ENCODE measurements at regions not wholly inside any gene's neighbourhood (a gene's known extent, or its start where the extent isn't known, plus 50 kb on each side); places are given as distances from the start of the nearest gene placed in this dataset.

DNA sequence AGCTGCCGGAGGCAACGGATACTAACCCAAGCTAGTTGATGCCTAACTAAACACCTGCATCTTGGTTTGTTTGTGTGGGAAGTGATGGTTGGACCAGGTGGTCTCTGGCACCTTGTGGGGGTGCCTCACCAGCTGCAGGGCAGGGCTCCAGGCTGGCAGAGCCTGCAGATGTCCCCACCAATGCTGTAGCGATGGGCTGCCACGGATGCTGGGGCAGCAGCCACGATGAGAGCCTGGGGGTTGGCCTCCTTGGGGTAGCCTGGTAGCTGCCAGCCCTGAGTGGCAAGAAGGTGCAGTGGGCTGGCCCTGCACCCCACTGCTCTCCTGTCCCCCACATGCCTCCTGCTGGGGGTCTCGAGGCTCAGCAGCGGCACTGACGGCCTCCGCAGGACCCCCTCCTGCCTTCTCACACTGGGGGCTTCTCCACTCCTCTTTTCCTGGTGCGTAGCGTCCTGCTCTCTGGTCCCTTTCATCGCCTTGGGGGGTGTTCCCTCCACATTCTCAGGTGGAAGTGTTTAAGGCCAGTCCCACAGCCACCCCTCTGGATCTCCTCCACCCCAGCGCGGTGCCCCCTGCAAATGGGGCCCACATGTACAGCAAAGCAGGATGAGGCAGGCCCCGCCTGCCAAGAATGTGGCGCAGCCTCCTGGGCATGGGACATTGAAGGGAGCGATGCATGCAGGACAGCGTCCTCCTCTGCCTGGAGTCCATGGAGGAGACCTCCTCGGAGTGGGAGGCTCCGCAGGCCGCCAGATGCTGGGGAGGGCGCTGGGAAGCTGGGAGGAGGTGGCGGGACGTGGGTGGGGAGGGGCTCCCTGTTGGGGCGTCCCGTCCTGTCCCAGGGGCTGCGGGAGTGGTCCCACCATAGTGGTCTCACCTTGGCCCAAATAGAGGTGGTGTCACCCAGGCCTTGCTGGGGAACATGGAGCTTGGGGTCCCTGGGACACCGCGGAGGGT, 173.1 kb downstream of the ASB1 start:
- Histone ChIP-seq H3K9ac (ENCODE audit: low read length) (no peak overlapping the region), H3F3A (ENCODE audit: insufficient read depth, low read length) (no peaks in the 10 kb centered on the region), H2AFZ (ENCODE audit: low read length) (no peak overlapping the region), H3K9me3 (replicated peaks; ENCODE audit: insufficient read depth, low read length) (no peaks in the 10 kb centered on the region), H3K4me1 (ENCODE audit: low read length) (no peaks in the 10 kb centered on the region), H3K27ac (ENCODE audit: low read length) (no peak overlapping the region), H3K9me2 (replicated peaks; ENCODE audit: insufficient read depth, low read length) (no peaks in the 10 kb centered on the region), H3K36me3 (replicated peaks; ENCODE audit: insufficient read depth, low read length) (no peaks in the 10 kb centered on the region), H4K20me1 (ENCODE audit: insufficient read depth, low read length) (no peaks in the 10 kb centered on the region), H3K4me3 (ENCODE audit: low read length) (no peak overlapping the region), H3K4me2 (ENCODE audit: low read depth, low read length) (no peak overlapping the region), H3K79me2 (ENCODE audit: low read length) (no peaks in the 10 kb centered on the region), H3K27me3 (replicated peaks; ENCODE audit: insufficient read depth, low read length) (no peaks in the 10 kb centered on the region; the same call in 1 of the 2 replicates)
- DNase-seq, result no peak
- TF ChIP-seq, protein P1, sequence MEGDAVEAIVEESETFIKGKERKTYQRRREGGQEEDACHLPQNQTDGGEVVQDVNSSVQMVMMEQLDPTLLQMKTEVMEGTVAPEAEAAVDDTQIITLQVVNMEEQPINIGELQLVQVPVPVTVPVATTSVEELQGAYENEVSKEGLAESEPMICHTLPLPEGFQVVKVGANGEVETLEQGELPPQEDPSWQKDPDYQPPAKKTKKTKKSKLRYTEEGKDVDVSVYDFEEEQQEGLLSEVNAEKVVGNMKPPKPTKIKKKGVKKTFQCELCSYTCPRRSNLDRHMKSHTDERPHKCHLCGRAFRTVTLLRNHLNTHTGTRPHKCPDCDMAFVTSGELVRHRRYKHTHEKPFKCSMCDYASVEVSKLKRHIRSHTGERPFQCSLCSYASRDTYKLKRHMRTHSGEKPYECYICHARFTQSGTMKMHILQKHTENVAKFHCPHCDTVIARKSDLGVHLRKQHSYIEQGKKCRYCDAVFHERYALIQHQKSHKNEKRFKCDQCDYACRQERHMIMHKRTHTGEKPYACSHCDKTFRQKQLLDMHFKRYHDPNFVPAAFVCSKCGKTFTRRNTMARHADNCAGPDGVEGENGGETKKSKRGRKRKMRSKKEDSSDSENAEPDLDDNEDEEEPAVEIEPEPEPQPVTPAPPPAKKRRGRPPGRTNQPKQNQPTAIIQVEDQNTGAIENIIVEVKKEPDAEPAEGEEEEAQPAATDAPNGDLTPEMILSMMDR (IDR thresholded peaks at IDR 0.05; ENCODE audit: low read length), result no peak
- no peak for TF ChIP-seq EZH2phosphoT487 (IDR thresholded peaks at IDR 0.05; ENCODE audit: low read length)
- TF ChIP-seq EZH2 (optimal IDR thresholded peaks at IDR 0.05; ENCODE audit: low read depth, low read length), result no peak

DNA sequence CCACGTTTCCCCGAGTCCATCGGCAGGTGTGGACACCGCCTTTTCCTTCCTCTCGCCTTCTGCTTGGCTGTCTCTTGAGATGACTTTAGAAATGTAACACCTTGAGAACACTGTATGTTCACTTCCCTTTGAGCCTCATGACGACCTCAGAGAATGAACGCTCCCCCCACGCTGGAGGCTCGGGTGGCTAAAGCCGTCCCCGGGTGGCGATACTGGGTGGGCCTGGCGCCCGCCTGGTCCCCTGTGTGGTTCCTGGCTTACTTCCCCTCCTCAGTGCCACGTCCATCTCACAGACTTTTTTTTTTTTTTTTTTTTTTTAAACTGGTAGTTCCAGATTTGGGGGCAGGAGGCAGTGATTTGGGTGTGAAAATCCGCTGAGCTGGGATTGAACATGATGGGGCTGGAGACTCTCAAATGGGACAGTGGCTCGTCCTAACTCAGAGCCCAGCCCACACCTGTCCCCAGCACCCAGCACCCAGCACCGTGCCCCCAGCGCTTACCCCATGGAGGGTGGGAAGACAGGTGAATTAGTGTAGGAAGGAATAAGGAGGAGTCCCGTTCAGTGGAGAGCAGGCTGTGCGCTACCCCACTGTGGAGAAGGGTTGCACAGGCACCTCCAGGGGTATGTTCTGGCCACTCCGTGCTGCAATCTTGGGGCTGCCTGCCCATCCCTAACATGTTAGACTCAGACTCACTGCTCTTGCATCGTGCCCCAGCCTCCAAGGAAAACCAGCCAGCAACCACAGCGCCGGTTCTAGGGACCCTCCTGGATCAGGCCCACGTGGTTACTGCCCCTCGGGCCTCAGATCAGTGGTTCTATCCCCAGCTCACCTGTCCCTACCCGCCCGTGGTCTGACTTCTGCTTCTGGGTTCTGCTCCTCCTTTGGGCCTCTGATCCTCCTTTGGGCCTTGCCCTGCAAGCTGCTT, 174.0 kb downstream of the ASB1 start:
- DNase-seq, result no peak

DNA sequence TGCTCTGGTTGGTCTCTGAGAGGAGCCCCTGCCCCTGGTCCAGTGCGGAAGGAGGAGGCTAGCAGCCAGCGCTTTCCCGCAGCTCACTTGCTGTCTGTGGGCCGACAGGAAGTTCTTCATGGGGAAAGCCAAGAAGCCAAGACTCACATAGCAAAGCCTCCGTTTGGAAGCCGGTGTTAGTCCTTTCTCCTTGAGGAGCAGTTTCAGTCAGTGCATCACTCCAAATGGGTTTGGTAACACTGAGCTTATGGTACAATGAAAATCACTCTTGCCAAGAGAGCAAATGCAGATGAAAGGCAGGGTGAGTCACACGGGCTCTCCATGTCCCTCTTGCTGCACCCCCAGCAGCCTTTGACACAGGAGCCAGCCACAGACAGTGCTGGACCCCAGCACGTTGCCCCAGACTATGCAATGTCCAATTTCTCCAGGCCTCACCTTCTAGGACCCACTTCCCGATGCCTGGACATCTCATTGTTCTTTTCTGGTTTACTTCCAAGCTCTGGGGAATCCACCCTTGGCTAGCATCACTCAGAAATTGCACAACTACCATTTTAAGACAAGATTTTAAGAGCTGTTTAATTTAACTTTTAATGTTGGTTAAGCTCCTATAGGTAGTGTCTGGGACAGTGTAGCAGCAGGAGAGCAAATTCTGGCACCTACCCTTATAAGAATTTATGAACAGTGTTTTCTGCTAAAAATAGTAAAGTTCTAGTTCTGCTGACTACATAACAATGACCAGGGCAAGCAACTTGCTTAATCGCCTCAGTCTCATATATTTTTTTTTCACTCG, 174.9 kb downstream of the ASB1 start:
- no peak overlapping the region for H3K9ac ChIP-seq (ENCODE audit: low read length)
- H3K9me3 ChIP-seq (replicated peaks; ENCODE audit: insufficient read depth, low read length), result no peaks in the 10 kb centered on the region
- no peaks in the 10 kb centered on the region for H3K79me2 ChIP-seq (ENCODE audit: low read length)
- H3K9me2 ChIP-seq (replicated peaks; ENCODE audit: insufficient read depth, low read length), result no peaks in the 10 kb centered on the region
- no peak overlapping the region for H3K4me2 ChIP-seq (ENCODE audit: low read depth, low read length)
- H4K20me1 ChIP-seq (ENCODE audit: insufficient read depth, low read length), result no peaks in the 10 kb centered on the region
- no peak for DNase-seq
- no peaks in the 10 kb centered on the region for H3K4me1 ChIP-seq (ENCODE audit: low read length)
- H3F3A ChIP-seq (ENCODE audit: insufficient read depth, low read length), result no peaks in the 10 kb centered on the region
- no peaks in the 10 kb centered on the region for H3K36me3 ChIP-seq (replicated peaks; ENCODE audit: insufficient read depth, low read length)
- H3K4me3 ChIP-seq (ENCODE audit: low read length), result no peak overlapping the region
- TF ChIP-seq, protein P1 (IDR thresholded peaks at IDR 0.05; ENCODE audit: low read length), result no peak
- TF ChIP-seq EZH2 (optimal IDR thresholded peaks at IDR 0.05; ENCODE audit: low read depth, low read length) (no peak), EZH2phosphoT487 (IDR thresholded peaks at IDR 0.05; ENCODE audit: low read length) (no peak)
- no peaks in the 10 kb centered on the region; the same call in 1 of the 2 replicates for H3K27me3 ChIP-seq (replicated peaks; ENCODE audit: insufficient read depth, low read length)
- H2AFZ ChIP-seq (ENCODE audit: low read length), result no peak overlapping the region
- H3K27ac ChIP-seq (ENCODE audit: low read length), result no peak overlapping the region

More for the DNA sequence above, 174.0 kb downstream of the ASB1 start:
- Histone ChIP-seq H3K27ac (ENCODE audit: low read length) (no peak overlapping the region), H3K9ac (ENCODE audit: low read length) (no peak overlapping the region), H3F3A (ENCODE audit: insufficient read depth, low read length) (no peaks in the 10 kb centered on the region), H2AFZ (ENCODE audit: low read length) (no peak overlapping the region), H3K36me3 (replicated peaks; ENCODE audit: insufficient read depth, low read length) (no peaks in the 10 kb centered on the region), H3K9me2 (replicated peaks; ENCODE audit: insufficient read depth, low read length) (no peaks in the 10 kb centered on the region), H3K9me3 (replicated peaks; ENCODE audit: insufficient read depth, low read length) (no peaks in the 10 kb centered on the region), H3K27me3 (replicated peaks; ENCODE audit: insufficient read depth, low read length) (no peaks in the 10 kb centered on the region; the same call in 1 of the 2 replicates), H3K4me3 (ENCODE audit: low read length) (no peak overlapping the region), H4K20me1 (ENCODE audit: insufficient read depth, low read length) (no peaks in the 10 kb centered on the region), H3K79me2 (ENCODE audit: low read length) (no peaks in the 10 kb centered on the region), H3K4me2 (ENCODE audit: low read depth, low read length) (no peak overlapping the region), H3K4me1 (ENCODE audit: low read length) (no peaks in the 10 kb centered on the region)
- TF ChIP-seq, protein P1 (IDR thresholded peaks at IDR 0.05; ENCODE audit: low read length), result no peak
- no peak for TF ChIP-seq EZH2phosphoT487 (IDR thresholded peaks at IDR 0.05; ENCODE audit: low read length)
- no peak for TF ChIP-seq EZH2 (optimal IDR thresholded peaks at IDR 0.05; ENCODE audit: low read depth, low read length)
